Endodermal cell (in vitro differentiated cells): ENCODE measurements at regions not wholly inside any gene's neighbourhood (a gene's known extent, or its start where the extent isn't known, plus 50 kb on each side); places are given as distances from the start of the nearest gene placed in this dataset.

Experiments used
- DNase-seq: peaks from one replicate; pipeline ENCODE4 v3.0.0-alpha.2; 2017
- H3K27ac ChIP-seq: 2 replicates; pipeline ENCODE4 v1.5.1; 2013; ENCODE audit warnings: mild to moderate bottlenecking, low read depth, low read length, moderate library complexity
- H3K27me3 ChIP-seq: 2 replicates; pipeline ENCODE4 v1.6.1; 2013; ENCODE audit warnings: mild to moderate bottlenecking, low read length, moderate library complexity; ENCODE audit not compliant: insufficient read depth, control insufficient read depth, poor library complexity, severe bottlenecking
- H3K36me3 ChIP-seq: 2 replicates; pipeline ENCODE4 v1.7.0; 2013; ENCODE audit warnings: mild to moderate bottlenecking, low read length, moderate library complexity; ENCODE audit not compliant: control insufficient read depth, insufficient read depth
- H3K4me1 ChIP-seq: one replicate; pipeline ENCODE4 v1.7.0; 2013; ENCODE audit warnings: low read length; ENCODE audit not compliant: control insufficient read depth, insufficient read depth
- H3K4me3 ChIP-seq: 2 replicates; pipeline ENCODE4 v1.5.1; 2013; ENCODE audit warnings: mild to moderate bottlenecking, low read length, moderate library complexity
- H3K9ac ChIP-seq: 2 replicates; pipeline ENCODE4 v1.6.1; 2013; ENCODE audit warnings: mild to moderate bottlenecking, low read length, moderate library complexity; ENCODE audit not compliant: poor library complexity, severe bottlenecking; ENCODE audit errors: extremely low read depth
- H3K9me3 ChIP-seq: 2 replicates; pipeline ENCODE4 v1.6.1; 2013; ENCODE audit warnings: mild to moderate bottlenecking, low read length, moderate library complexity; ENCODE audit not compliant: control insufficient read depth
- H3K27ac Mint-ChIP-seq: 2 replicates; pipeline ENCODE4 v1.8.0; 2020; ENCODE audit warnings: mixed read lengths
- H3K27me3 Mint-ChIP-seq: 2 replicates; pipeline ENCODE4 v1.8.0; 2021; ENCODE audit warnings: mild to moderate bottlenecking, mixed read lengths; ENCODE audit not compliant: insufficient read depth
- H3K36me3 Mint-ChIP-seq: 2 replicates; pipeline ENCODE4 v1.8.0; 2020; ENCODE audit warnings: low read depth, mixed read lengths
- H3K4me1 Mint-ChIP-seq: 2 replicates; pipeline ENCODE4 v1.8.0; 2020; ENCODE audit warnings: mixed read lengths
- H3K4me3 Mint-ChIP-seq: 2 replicates; pipeline ENCODE4 v1.8.0; 2020; ENCODE audit warnings: mild to moderate bottlenecking, moderate library complexity, mixed read lengths
- H3K9me3 Mint-ChIP-seq: 2 replicates; pipeline ENCODE4 v1.8.0; 2020; ENCODE audit warnings: mild to moderate bottlenecking, mixed read lengths
- WGBS, 2 experiments: methylation state at CpG; one replicate each; pipeline versions ENCODE4 v1.1.5 to v1.1.7; 2013; ENCODE audit warnings: missing lambda C conversion rate in 2 of 2, mixed read lengths in 1 of 2; ENCODE audit not compliant: insufficient coverage in 1 of 2, insufficient read length in 1 of 2; 5-methylcytosine and 5-hydroxymethylcytosine counted together
- TF ChIP-seq, protein P1 (sequence below): fragments of 200-600 bp; sonication (generic); conservative IDR thresholded peaks from 2 replicates; pipeline ENCODE4 v1.5.0; 2021; ENCODE audit warnings: antibody characterized with exemption, mild to moderate bottlenecking

DNA sequence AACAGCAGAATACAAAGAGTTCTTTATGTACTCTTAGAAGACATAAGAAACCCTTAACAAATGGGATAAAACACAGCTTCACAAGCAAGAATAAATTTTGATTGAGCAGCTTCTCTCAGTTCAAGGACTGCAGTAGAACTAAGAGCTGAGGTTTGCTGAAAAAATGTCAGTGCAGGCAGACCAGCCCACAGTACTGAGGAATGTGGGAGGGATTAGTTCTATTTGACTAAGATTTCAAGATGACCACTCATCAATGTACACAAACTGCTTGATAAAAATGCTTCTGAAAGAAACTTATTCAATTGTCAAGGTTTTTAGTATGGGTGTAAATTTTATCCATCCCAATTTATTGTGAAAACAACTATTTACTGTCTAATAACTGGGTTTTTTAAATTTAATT, 138.4 kb downstream of the SEC23A start:
- no peak for DNase-seq
- Mint-ChIP-seq H3K36me3 (no peaks in the 10 kb centered on the region), H3K4me3 (no peak overlapping the region), H3K27me3 (no peaks in the 10 kb centered on the region), H3K27ac (no peak overlapping the region), H3K9me3 (peaks cover 4% of the 10 kb centered on the region), H3K4me1 (peaks cover 8% of the 10 kb centered on the region)
- Histone ChIP-seq H3K9ac (no peak overlapping the region), H3K27ac (no peak overlapping the region), H3K4me3 (peak overlapping the region; percentile 50), H3K4me1 (peaks cover 4% of the 10 kb centered on the region), H3K36me3 (no peaks in the 10 kb centered on the region), H3K9me3 (no peaks in the 10 kb centered on the region), H3K27me3 (no peaks in the 10 kb centered on the region)
- TF ChIP-seq, protein P1, sequence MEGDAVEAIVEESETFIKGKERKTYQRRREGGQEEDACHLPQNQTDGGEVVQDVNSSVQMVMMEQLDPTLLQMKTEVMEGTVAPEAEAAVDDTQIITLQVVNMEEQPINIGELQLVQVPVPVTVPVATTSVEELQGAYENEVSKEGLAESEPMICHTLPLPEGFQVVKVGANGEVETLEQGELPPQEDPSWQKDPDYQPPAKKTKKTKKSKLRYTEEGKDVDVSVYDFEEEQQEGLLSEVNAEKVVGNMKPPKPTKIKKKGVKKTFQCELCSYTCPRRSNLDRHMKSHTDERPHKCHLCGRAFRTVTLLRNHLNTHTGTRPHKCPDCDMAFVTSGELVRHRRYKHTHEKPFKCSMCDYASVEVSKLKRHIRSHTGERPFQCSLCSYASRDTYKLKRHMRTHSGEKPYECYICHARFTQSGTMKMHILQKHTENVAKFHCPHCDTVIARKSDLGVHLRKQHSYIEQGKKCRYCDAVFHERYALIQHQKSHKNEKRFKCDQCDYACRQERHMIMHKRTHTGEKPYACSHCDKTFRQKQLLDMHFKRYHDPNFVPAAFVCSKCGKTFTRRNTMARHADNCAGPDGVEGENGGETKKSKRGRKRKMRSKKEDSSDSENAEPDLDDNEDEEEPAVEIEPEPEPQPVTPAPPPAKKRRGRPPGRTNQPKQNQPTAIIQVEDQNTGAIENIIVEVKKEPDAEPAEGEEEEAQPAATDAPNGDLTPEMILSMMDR = no peak

DNA sequence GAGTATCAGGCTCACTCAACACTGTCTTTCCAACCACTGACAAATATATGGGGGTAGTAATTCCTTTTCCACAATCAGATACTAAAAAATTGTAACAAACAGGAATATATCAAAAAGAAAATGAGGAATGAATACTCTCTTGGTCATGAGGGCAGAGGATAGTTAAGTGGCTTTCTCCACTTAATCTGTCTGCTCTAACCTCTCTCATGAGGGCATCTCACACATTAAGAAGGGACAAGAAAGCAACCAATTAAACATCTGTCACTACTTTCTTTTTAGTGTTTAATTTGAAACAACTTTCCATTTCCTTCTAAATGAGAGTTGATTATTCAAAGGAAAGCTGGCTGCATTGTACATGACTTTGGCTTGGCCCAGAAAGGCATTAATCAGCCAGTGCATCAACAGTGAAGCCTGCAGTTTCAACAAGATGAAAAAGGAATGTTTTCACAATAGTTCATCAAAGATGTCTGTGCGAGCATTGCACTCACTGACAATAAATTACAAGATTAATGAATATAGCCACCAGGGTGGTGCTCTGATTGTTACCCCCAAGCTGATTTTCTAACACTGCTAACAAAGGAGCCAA, 142.0 kb downstream of the SEC23A start:
- no peaks in the 10 kb centered on the region for H3K36me3 Mint-ChIP-seq
- Histone ChIP-seq H3K4me1 (peaks cover 4% of the 10 kb centered on the region), H3K36me3 (no peaks in the 10 kb centered on the region), H3K4me3 (no peak overlapping the region), H3K9me3 (no peaks in the 10 kb centered on the region), H3K9ac (no peak overlapping the region), H3K27me3 (no peaks in the 10 kb centered on the region), H3K27ac (no peak overlapping the region)
- 75 to 86% methylated on average over 1 of the region's 1 CpG for WGBS, 2 experiments
- no peak for DNase-seq
- no peak overlapping the region for H3K4me3 Mint-ChIP-seq
- H3K27ac Mint-ChIP-seq = no peak overlapping the region
- H3K9me3 Mint-ChIP-seq = no peaks in the 10 kb centered on the region
- peaks cover 8% of the 10 kb centered on the region for H3K4me1 Mint-ChIP-seq
- TF ChIP-seq, protein P1 = no peak
- peaks cover under 1% of the 10 kb centered on the region for H3K27me3 Mint-ChIP-seq

DNA sequence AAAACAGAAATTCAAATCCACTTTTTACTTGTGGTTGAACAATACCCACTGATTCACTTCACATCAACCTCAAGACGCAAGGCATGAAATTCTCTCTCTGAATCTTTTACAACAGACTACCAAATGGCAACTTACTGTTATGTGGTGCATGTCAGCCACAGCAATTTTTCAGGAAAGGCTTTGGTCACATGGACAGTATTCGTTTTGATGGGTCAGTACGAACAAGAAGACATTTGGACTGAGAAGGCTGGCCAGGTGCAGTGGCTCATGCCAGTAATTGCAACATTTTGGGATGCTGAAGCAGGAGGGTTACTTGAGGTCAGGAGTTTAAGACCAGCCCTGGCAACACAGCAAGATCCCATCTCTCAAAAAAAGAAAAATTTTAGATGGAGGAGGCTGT, 144.0 kb downstream of the SEC23A start:
- H3K4me1 ChIP-seq = no peaks in the 10 kb centered on the region
- WGBS, 2 experiments = 89% methylated on average over 3 of the region's 3 CpGs

More for the DNA sequence above, 144.0 kb downstream of the SEC23A start:
- Histone ChIP-seq H3K9me3 (no peaks in the 10 kb centered on the region), H3K27ac (no peak overlapping the region), H3K27me3 (no peaks in the 10 kb centered on the region), H3K36me3 (no peaks in the 10 kb centered on the region), H3K4me3 (no peak overlapping the region), H3K9ac (no peak overlapping the region)
- DNase-seq = no peak
- Mint-ChIP-seq H3K9me3 (no peaks in the 10 kb centered on the region), H3K36me3 (no peaks in the 10 kb centered on the region), H3K4me3 (no peak overlapping the region), H3K27ac (no peak overlapping the region), H3K4me1 (no peaks in the 10 kb centered on the region), H3K27me3 (peaks cover 13% of the 10 kb centered on the region)
- TF ChIP-seq, protein P1 = no peak
